ENCODE measurements at regions not wholly inside any gene's neighbourhood (a gene's known extent, or its start where the extent isn't known, plus 50 kb on each side); places are given as distances from the start of the nearest gene placed in this dataset.

GRCh38 chr18:22608847-22609246 is 191.1 kb upstream of the CTAGE1 start:
- TF ChIP-seq CTCF (conservative IDR thresholded peaks at IDR 0.05; ENCODE audit: low read length) (no peak), EZH2phosphoT487 (IDR thresholded peaks at IDR 0.05; ENCODE audit: borderline replicate concordance) (no peak)
